ACC112 (cell line): ENCODE measurements at regions not wholly inside any gene's neighbourhood (a gene's known extent, or its start where the extent isn't known, plus 50 kb on each side); places are given as distances from the start of the nearest gene placed in this dataset.
"Not testable (repeated sequence)": the region's sequence is repeated elsewhere in the genome, so short reads cannot be mapped to it uniquely, and the experiment has no call there.

Experiments used
- H2AFZ ChIP-seq: fragments of 200-600 bp; sonication (generic); one replicate; pipeline ENCODE4 v1.6.0; 2017; ENCODE audit warnings: antibody characterized with exemption, low read length; ENCODE audit not compliant: unreplicated experiment
- H3K27ac ChIP-seq: fragments of 200-600 bp; sonication (generic); 2 replicates; pipeline ENCODE4 v1.5.1; 2014; ENCODE audit warnings: low read depth, mild to moderate bottlenecking, antibody characterized with exemption, low read length, moderate library complexity
- H3K27me3 ChIP-seq: fragments of 200-600 bp; sonication (generic); 2 replicates; pipeline ENCODE4 v1.6.1; 2014; ENCODE audit warnings: mild to moderate bottlenecking, antibody characterized with exemption, low read length, moderate library complexity, mixed read lengths; ENCODE audit not compliant: insufficient read depth
- H3K36me3 ChIP-seq: fragments of 200-600 bp; sonication (generic); 2 replicates; pipeline ENCODE4 v1.6.1; 2016; ENCODE audit warnings: mild to moderate bottlenecking, antibody characterized with exemption, low read length, moderate library complexity, mixed read lengths; ENCODE audit not compliant: insufficient read depth
- H3K4me1 ChIP-seq: fragments of 200-600 bp; sonication (generic); one replicate; pipeline ENCODE4 v1.6.1; 2016; ENCODE audit warnings: low read length, mixed read lengths; ENCODE audit not compliant: insufficient read depth, unreplicated experiment, control insufficient read depth
- H3K4me3 ChIP-seq: fragments of 200-600 bp; sonication (generic); 2 replicates; pipeline ENCODE4 v1.5.1; 2014; ENCODE audit warnings: mild to moderate bottlenecking, low read depth, low read length
- H3K79me2 ChIP-seq: fragments of 200-600 bp; sonication (generic); one replicate; pipeline ENCODE4 v1.6.0; 2016; ENCODE audit warnings: low read length; ENCODE audit not compliant: control insufficient read depth, unreplicated experiment, insufficient read depth

DNA sequence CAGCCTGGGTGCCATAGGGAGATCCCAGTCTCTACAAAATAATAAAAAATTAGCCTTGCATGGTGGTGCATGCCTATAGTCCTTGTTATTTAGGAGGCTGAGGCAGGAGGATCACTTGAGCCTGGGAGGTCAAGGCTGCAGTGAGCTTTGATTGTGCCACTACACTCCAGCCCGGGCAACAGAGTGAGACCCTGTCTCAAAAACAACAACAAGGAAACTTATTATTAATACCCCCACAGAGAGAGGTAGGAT, 271.7 kb upstream of the NR2F2 start:
- not testable (repeated sequence) for H3K4me3 ChIP-seq, H3K27ac ChIP-seq, H3K36me3 ChIP-seq, H2AFZ ChIP-seq, H3K4me1 ChIP-seq, H3K79me2 ChIP-seq, H3K27me3 ChIP-seq

- not testable (repeated sequence) for H2AFZ ChIP-seq, H3K27ac ChIP-seq, H3K36me3 ChIP-seq, H3K4me1 ChIP-seq, H3K27me3 ChIP-seq, H3K79me2 ChIP-seq, H3K4me3 ChIP-seq
These were observed 269.9 kb upstream of the NR2F2 start for GRCh38 chr15:96060591-96060990.

- H3K4me1 ChIP-seq = no peaks in the 10 kb centered on the region
- no peaks in the 10 kb centered on the region for H3K27me3 ChIP-seq
- no peaks in the 10 kb centered on the region for H3K79me2 ChIP-seq
- no peak overlapping the region for H2AFZ ChIP-seq
- H3K36me3 ChIP-seq = no peaks in the 10 kb centered on the region
- H3K27ac ChIP-seq = no peak overlapping the region
- H3K4me3 ChIP-seq = no peak overlapping the region
These were observed 266.1 kb upstream of the NR2F2 start for GRCh38 chr15:96064351-96064756.

DNA sequence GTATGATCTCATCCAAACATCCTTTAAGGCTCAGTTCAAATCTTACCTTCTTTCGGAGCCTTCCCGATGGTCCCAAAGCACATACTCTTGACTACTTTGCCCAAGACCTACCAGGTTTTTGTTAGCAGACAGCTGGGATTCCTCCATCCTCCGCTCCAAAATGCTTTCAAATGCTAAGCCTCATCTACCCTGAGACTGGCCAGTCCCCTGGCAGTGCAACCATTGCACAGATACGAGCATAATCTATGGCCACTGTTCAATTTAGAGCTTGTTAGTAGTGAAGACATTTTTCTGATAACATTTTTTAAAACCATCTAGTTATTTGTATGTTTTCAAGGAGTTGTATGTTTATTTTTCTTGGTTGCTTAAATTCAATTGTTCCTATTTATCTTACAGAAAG, 264.4 kb upstream of the NR2F2 start:
- Histone ChIP-seq H2AFZ (no peak overlapping the region), H3K27me3 (no peaks in the 10 kb centered on the region), H3K36me3 (no peaks in the 10 kb centered on the region), H3K4me3 (no peak overlapping the region), H3K4me1 (no peaks in the 10 kb centered on the region), H3K79me2 (no peaks in the 10 kb centered on the region), H3K27ac (no peak overlapping the region)

- H2AFZ ChIP-seq = no peak overlapping the region
- H3K4me1 ChIP-seq = no peaks in the 10 kb centered on the region
- no peak overlapping the region for H3K27ac ChIP-seq
- H3K27me3 ChIP-seq = no peaks in the 10 kb centered on the region
- H3K36me3 ChIP-seq = no peaks in the 10 kb centered on the region
- H3K4me3 ChIP-seq = no peak overlapping the region
- H3K79me2 ChIP-seq = no peaks in the 10 kb centered on the region
These were observed 263.5 kb upstream of the NR2F2 start for GRCh38 chr15:96066852-96067495.

- Histone ChIP-seq H3K27me3 (no peaks in the 10 kb centered on the region), H3K36me3 (no peaks in the 10 kb centered on the region), H3K4me3 (no peak overlapping the region), H3K79me2 (no peaks in the 10 kb centered on the region), H3K27ac (no peak overlapping the region), H3K4me1 (no peaks in the 10 kb centered on the region), H2AFZ (no peak overlapping the region)
These were observed 262.8 kb upstream of the NR2F2 start for GRCh38 chr15:96067677-96068076.

DNA sequence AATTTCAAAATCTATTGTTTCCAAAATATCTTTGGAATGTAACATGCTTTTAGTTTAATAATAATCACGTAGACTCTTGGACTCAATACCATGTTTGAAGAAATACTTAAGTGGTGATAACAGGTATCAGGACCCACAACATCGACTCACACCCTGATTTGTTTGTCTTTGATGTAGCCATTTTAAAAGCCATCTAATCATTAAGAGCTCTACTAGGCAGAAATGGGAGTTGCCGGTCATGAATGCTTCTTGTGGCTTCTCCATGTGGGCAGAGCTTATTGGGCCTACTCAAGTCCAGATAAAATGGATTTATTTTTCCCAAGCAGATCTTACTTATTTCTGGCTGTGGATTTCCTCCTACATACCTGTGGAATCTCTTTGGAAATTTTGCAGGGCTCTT, 261.6 kb upstream of the NR2F2 start:
- Histone ChIP-seq H3K4me1 (no peaks in the 10 kb centered on the region), H3K36me3 (no peaks in the 10 kb centered on the region), H3K27me3 (no peaks in the 10 kb centered on the region), H3K79me2 (no peaks in the 10 kb centered on the region), H3K27ac (no peak overlapping the region), H2AFZ (no peak overlapping the region), H3K4me3 (no peak overlapping the region)

- Histone ChIP-seq H3K79me2 (no peaks in the 10 kb centered on the region), H3K4me1 (no peaks in the 10 kb centered on the region), H2AFZ (peak overlapping the region; percentile 24), H3K36me3 (no peaks in the 10 kb centered on the region), H3K27me3 (no peaks in the 10 kb centered on the region), H3K27ac (no peak overlapping the region), H3K4me3 (no peak overlapping the region)
These were observed 259.9 kb upstream of the NR2F2 start for GRCh38 chr15:96070636-96071035.

GRCh38 chr15:96072821-96073220, 257.7 kb upstream of the NR2F2 start:
- no peak overlapping the region for H3K27ac ChIP-seq
- no peaks in the 10 kb centered on the region for H3K36me3 ChIP-seq
- H3K79me2 ChIP-seq = no peaks in the 10 kb centered on the region
- no peaks in the 10 kb centered on the region for H3K27me3 ChIP-seq
- no peaks in the 10 kb centered on the region for H3K4me1 ChIP-seq
- H2AFZ ChIP-seq = no peak overlapping the region
- no peak overlapping the region for H3K4me3 ChIP-seq

DNA sequence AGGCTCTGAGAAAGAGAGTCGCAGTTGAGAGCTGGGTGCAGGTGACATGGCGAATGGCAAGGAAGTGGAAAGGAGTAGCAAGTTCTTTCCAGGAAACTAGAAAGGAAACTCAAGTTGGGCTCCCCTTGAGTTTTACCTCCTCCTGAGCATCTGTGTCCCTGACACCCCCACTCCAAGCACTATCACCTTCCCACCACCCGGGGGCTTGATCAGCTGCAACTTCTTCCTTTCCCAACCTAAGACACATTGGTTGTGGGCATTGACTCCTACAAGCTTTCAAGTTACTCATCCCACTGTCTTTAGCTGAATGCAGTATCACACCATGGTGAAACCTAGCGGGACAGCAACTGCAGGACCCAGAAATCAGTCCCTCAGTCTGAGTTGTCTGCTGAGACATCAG, 256.6 kb upstream of the NR2F2 start:
- Histone ChIP-seq H3K36me3 (no peaks in the 10 kb centered on the region), H3K27me3 (no peaks in the 10 kb centered on the region), H3K4me3 (no peak overlapping the region), H3K4me1 (no peaks in the 10 kb centered on the region), H3K79me2 (no peaks in the 10 kb centered on the region), H3K27ac (no peak overlapping the region), H2AFZ (no peak overlapping the region)

GRCh38 chr15:96075895-96076294, 254.6 kb upstream of the NR2F2 start:
- no peak overlapping the region for H3K4me3 ChIP-seq
- no peak overlapping the region for H2AFZ ChIP-seq
- H3K4me1 ChIP-seq = no peaks in the 10 kb centered on the region
- H3K36me3 ChIP-seq = no peaks in the 10 kb centered on the region
- no peaks in the 10 kb centered on the region for H3K79me2 ChIP-seq
- H3K27ac ChIP-seq = no peak overlapping the region
- H3K27me3 ChIP-seq = no peaks in the 10 kb centered on the region
